CD14-positive monocyte (primary cell): ENCODE measurements at regions not wholly inside any gene's neighbourhood (a gene's known extent, or its start where the extent isn't known, plus 50 kb on each side); places are given as distances from the start of the nearest gene placed in this dataset.

Source experiments
- DNase-seq, 3 donors: peaks; one replicate each; pipeline ENCODE4 v3.0.0-alpha.2; 2011 to 2022
- H2AFZ ChIP-seq: 2 replicates; pipeline ENCODE4 v1.6.0; 2012; ENCODE audit warnings: mild to moderate bottlenecking, low read depth, low read length, inconsistent platforms; ENCODE audit not compliant: insufficient read depth, poor library complexity, severe bottlenecking
- H3K27ac ChIP-seq, 2 donors: 1 replicate in 1 of 2; 2 replicates in 1 of 2; pipeline ENCODE4 v1.5.1; 2012 to 2013; ENCODE audit warnings: low read length in 2 of 2, control low read depth in 1 of 2, inconsistent platforms in 1 of 2, low read depth in 1 of 2, mild to moderate bottlenecking in 1 of 2
- H3K27me3 ChIP-seq, 2 donors: one replicate each; pipeline versions ENCODE4 v1.6.0 to v1.6.1; 2011 to 2013; ENCODE audit warnings: low read length in 2 of 2; ENCODE audit not compliant: control insufficient read depth in 2 of 2, insufficient read depth in 2 of 2
- H3K36me3 ChIP-seq, 2 donors: replicated peaks in 1 of 2; 1 replicate in 1 of 2; 2 replicates in 1 of 2; pipeline versions ENCODE4 v1.5.1 to v1.6.1; 2012 to 2013; ENCODE audit warnings: low read length in 2 of 2, control low read depth in 1 of 2, inconsistent platforms in 1 of 2, mild to moderate bottlenecking in 1 of 2; ENCODE audit not compliant: insufficient read depth in 2 of 2, control insufficient read depth in 1 of 2
- H3K4me1 ChIP-seq, 2 donors: 1 replicate in 1 of 2; 2 replicates in 1 of 2; pipeline versions ENCODE4 v1.5.1 to v1.6.1; 2012 to 2013; ENCODE audit warnings: low read length in 2 of 2, control low read depth in 1 of 2, inconsistent platforms in 1 of 2, mild to moderate bottlenecking in 1 of 2, moderate library complexity in 1 of 2; ENCODE audit not compliant: insufficient read depth in 2 of 2, control insufficient read depth in 1 of 2
- H3K4me2 ChIP-seq: replicated peaks from 2 replicates; pipeline ENCODE3; 2012; ENCODE audit warnings: low read length, moderate library complexity, mild to moderate bottlenecking; ENCODE audit not compliant: poor library complexity, severe bottlenecking; ENCODE audit errors: extremely low read depth
- H3K4me3 ChIP-seq, 3 experiments: fragments of 200-600 bp in 1 of 3; sonication (generic) in 1 of 3; replicated peaks in 1 of 3; 1 replicate in 2 of 3; 2 replicates in 1 of 3; pipeline ENCODE4 v1.5.1; 2011 to 2013; ENCODE audit warnings: low read length in 3 of 3, mild to moderate bottlenecking in 3 of 3, control low read depth in 2 of 3, low read depth in 2 of 3, inconsistent platforms in 1 of 3, moderate library complexity in 1 of 3
- H3K79me2 ChIP-seq: 2 replicates; pipeline ENCODE4 v1.6.0; 2012; ENCODE audit warnings: mild to moderate bottlenecking, control low read depth, inconsistent platforms, low read length, moderate library complexity; ENCODE audit not compliant: insufficient read depth
- H3K9ac ChIP-seq: 2 replicates; pipeline ENCODE4 v1.6.0; 2017; ENCODE audit warnings: low read length, mild to moderate bottlenecking; ENCODE audit not compliant: insufficient read depth, poor library complexity, severe bottlenecking
- H3K9me3 ChIP-seq, 2 donors: replicated peaks in 1 of 2; 1 replicate in 1 of 2; 2 replicates in 1 of 2; pipeline versions ENCODE4 v1.5.1 to v1.6.1; 2012 to 2013; ENCODE audit warnings: low read length in 2 of 2, control low read depth in 1 of 2; ENCODE audit not compliant: control insufficient read depth in 1 of 2, insufficient read depth in 1 of 2
- H4K20me1 ChIP-seq: 2 replicates; pipeline ENCODE4 v1.6.0; 2012; ENCODE audit warnings: mild to moderate bottlenecking, low read length, control low read depth, moderate library complexity; ENCODE audit not compliant: insufficient read depth
- H3K27ac Mint-ChIP-seq, 7 donors: one replicate each; pipeline ENCODE4 v1.8.0; 2020; ENCODE audit warnings: mild to moderate bottlenecking in 7 of 7, mixed read lengths in 7 of 7, moderate library complexity in 6 of 7, inconsistent platforms in 2 of 7
- H3K27me3 Mint-ChIP-seq, 3 donors: one replicate each; pipeline ENCODE4 v1.8.0; 2021 to 2022; ENCODE audit warnings: low read depth in 3 of 3, mild to moderate bottlenecking in 3 of 3, mixed read lengths in 3 of 3, moderate library complexity in 3 of 3, inconsistent platforms in 1 of 3
- H3K36me3 Mint-ChIP-seq, 2 donors: one replicate each; pipeline ENCODE4 v1.8.0; 2020; ENCODE audit warnings: mixed read lengths in 2 of 2, inconsistent platforms in 1 of 2, mild to moderate bottlenecking in 1 of 2
- H3K4me1 Mint-ChIP-seq: one replicate; pipeline ENCODE4 v1.8.0; 2020; ENCODE audit warnings: mild to moderate bottlenecking, mixed read lengths
- H3K4me3 Mint-ChIP-seq, 2 donors: one replicate each; pipeline ENCODE4 v1.8.0; 2020; ENCODE audit warnings: mild to moderate bottlenecking in 2 of 2, mixed read lengths in 2 of 2, moderate library complexity in 1 of 2
- H3K9me3 Mint-ChIP-seq, 7 donors: one replicate each; pipeline ENCODE4 v1.8.0; 2020 to 2022; ENCODE audit warnings: mixed read lengths in 7 of 7, mild to moderate bottlenecking in 6 of 7, moderate library complexity in 6 of 7, inconsistent platforms in 2 of 7
- CTCF ChIP-seq: fragments of 200-600 bp; IDR thresholded peaks from one replicate; pipeline ENCODE4 v1.8.0; 2022; ENCODE audit warnings: antibody characterized with exemption, mild to moderate bottlenecking
- WGBS: methylation state at CpG from one replicate; pipeline ENCODE4 v1.1.5; 2013; ENCODE audit warnings: missing lambda C conversion rate; ENCODE audit not compliant: insufficient coverage; 5-methylcytosine and 5-hydroxymethylcytosine counted together
- intact Hi-C, 2 donors: fragments of 100-400 bp; cut with micrococcal nuclease; formaldehyde crosslinking; loops; one replicate each; pipeline versions ENCODE4 v1.15.0 to v1.15.1; 2023

GRCh38 chr6:22752522-22752921, 183.2 kb downstream of the HDGFL1 start:
- Histone ChIP-seq H3K4me2 (no peak overlapping the region), H3K4me1 (no peaks in the 10 kb centered on the region), H3K27me3 (no peaks in the 10 kb centered on the region), H3K27ac (no peak overlapping the region), H2AFZ (no peak overlapping the region), H3K9me3 (no peaks in the 10 kb centered on the region), H3K36me3 (no peaks in the 10 kb centered on the region), H3K4me3 (no peak overlapping the region), H3K79me2 (no peaks in the 10 kb centered on the region), H3K9ac (no peak overlapping the region), H4K20me1 (no peaks in the 10 kb centered on the region)
- Mint-ChIP-seq H3K9me3 (peaks cover 0 to 6% (median 0%) of the 10 kb centered on the region in 7 donors), H3K27ac (no peak overlapping the region), H3K36me3 (no peaks in the 10 kb centered on the region), H3K27me3 (no peaks in the 10 kb centered on the region), H3K4me3 (no peak overlapping the region), H3K4me1 (no peaks in the 10 kb centered on the region)
- no peak for DNase-seq
- intact Hi-C loops: no loop called here
- 94% methylated on average over 2 of the region's 2 CpGs for WGBS
- no peak for TF ChIP-seq CTCF

GRCh38 chr6:22754061-22754460, 184.7 kb downstream of the HDGFL1 start:
- Histone ChIP-seq H3K9me3 (no peaks in the 10 kb centered on the region), H3K4me2 (no peak overlapping the region), H3K27me3 (no peaks in the 10 kb centered on the region), H3K4me3 (no peak overlapping the region), H2AFZ (no peak overlapping the region), H3K9ac (no peak overlapping the region), H4K20me1 (no peaks in the 10 kb centered on the region), H3K4me1 (no peaks in the 10 kb centered on the region), H3K36me3 (no peaks in the 10 kb centered on the region), H3K79me2 (no peaks in the 10 kb centered on the region), H3K27ac (no peak overlapping the region)
- 100% methylated on average over 1 of the region's 2 CpGs for WGBS
- no peak overlapping the region for H3K27ac Mint-ChIP-seq
- no peaks in the 10 kb centered on the region for H3K36me3 Mint-ChIP-seq
- peaks cover 0 to 2% (median 0%) of the 10 kb centered on the region in 7 donors for H3K9me3 Mint-ChIP-seq
- TF ChIP-seq CTCF: no peak
- no peak for DNase-seq
- no peaks in the 10 kb centered on the region for H3K4me1 Mint-ChIP-seq
- no peak overlapping the region for H3K4me3 Mint-ChIP-seq
- intact Hi-C loops: no loop called here
- no peaks in the 10 kb centered on the region for H3K27me3 Mint-ChIP-seq
